ENCODE measurements at regions not wholly inside any gene's neighbourhood (a gene's known extent, or its start where the extent isn't known, plus 50 kb on each side); places are given as distances from the start of the nearest gene placed in this dataset.

- Mint-ChIP-seq H3K4me1 (peaks cover 55% of the 10 kb centered on the region), H3K27me3 (ENCODE audit: low read depth) (no peaks in the 10 kb centered on the region), H3K4me3 (no peak overlapping the region), H3K27ac (no peak overlapping the region), H3K36me3 (ENCODE audit: low read depth) (no peaks in the 10 kb centered on the region), H3K9me3 (no peaks in the 10 kb centered on the region)
- TF ChIP-seq, protein P1, sequence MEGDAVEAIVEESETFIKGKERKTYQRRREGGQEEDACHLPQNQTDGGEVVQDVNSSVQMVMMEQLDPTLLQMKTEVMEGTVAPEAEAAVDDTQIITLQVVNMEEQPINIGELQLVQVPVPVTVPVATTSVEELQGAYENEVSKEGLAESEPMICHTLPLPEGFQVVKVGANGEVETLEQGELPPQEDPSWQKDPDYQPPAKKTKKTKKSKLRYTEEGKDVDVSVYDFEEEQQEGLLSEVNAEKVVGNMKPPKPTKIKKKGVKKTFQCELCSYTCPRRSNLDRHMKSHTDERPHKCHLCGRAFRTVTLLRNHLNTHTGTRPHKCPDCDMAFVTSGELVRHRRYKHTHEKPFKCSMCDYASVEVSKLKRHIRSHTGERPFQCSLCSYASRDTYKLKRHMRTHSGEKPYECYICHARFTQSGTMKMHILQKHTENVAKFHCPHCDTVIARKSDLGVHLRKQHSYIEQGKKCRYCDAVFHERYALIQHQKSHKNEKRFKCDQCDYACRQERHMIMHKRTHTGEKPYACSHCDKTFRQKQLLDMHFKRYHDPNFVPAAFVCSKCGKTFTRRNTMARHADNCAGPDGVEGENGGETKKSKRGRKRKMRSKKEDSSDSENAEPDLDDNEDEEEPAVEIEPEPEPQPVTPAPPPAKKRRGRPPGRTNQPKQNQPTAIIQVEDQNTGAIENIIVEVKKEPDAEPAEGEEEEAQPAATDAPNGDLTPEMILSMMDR (IDR thresholded peaks at IDR 0.05; ENCODE audit: unreplicated experiment in 3 of 3): no peak
Observed at GRCh38 chr15:39177561-39177960, 403.3 kb upstream of the THBS1 start.

DNA sequence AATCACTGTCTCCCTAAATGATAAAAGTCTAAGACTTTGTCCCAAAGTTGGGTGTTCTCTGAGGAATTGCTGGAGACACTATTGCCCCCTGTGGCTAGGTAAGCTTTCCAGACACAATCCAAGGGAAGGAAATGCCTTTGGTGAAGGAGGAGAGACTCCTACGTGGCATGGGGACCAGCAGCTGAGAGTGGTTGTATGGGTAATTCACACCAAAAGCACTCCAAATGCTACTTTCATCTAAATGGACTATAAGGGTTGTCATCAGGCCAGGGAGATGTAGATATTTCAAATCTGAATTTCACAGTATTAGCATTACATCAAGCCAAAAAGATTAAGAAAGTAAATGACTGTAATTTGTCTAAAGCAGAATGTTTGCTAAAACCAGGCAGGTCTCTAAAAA is 400.8 kb upstream of the THBS1 start:
- H3K27ac Mint-ChIP-seq: peak overlapping the region; percentile 30 to 95 (median 92)

DNA sequence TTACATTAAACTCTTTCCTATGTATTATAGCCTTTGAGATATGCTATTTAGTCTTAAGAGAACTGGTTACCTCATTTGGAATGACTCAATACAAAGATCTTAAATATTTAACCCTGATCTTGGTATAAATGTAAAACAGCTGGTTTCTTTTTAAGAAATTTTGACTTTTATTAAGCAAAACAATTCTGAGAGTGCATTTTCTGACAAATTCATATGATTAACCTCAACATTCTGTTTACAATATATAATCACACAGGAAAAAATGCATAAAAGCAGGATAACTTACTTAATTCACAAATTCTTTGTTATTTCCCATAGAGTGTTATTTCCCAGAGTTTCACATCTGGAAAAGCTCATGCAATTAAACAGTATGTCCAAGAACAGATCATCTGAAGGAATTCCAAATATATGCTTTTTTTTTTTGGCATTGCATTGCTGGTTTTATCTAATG is 400.4 kb upstream of the THBS1 start:
- Mint-ChIP-seq H3K27ac (peak overlapping the region; percentile 89 to 95 (median 92)), H3K27me3 (ENCODE audit: low read depth) (no peaks in the 10 kb centered on the region), H3K9me3 (no peaks in the 10 kb centered on the region), H3K4me3 (no peak overlapping the region), H3K36me3 (ENCODE audit: low read depth) (no peaks in the 10 kb centered on the region), H3K4me1 (peaks cover 34% of the 10 kb centered on the region)
- TF ChIP-seq, protein P1 (IDR thresholded peaks at IDR 0.05; ENCODE audit: unreplicated experiment in 3 of 3): no peak

More for the DNA sequence above, 400.8 kb upstream of the THBS1 start:
- TF ChIP-seq, protein P1 (IDR thresholded peaks at IDR 0.05; ENCODE audit: unreplicated experiment in 3 of 3): no peak
- no peaks in the 10 kb centered on the region for H3K27me3 Mint-ChIP-seq (ENCODE audit: low read depth)
- no peaks in the 10 kb centered on the region for H3K9me3 Mint-ChIP-seq
- H3K36me3 Mint-ChIP-seq (ENCODE audit: low read depth): no peaks in the 10 kb centered on the region
- H3K4me1 Mint-ChIP-seq: peaks cover 35% of the 10 kb centered on the region
- no peak overlapping the region for H3K4me3 Mint-ChIP-seq

- H3K27me3 Mint-ChIP-seq (ENCODE audit: low read depth): no peaks in the 10 kb centered on the region
- TF ChIP-seq, protein P1 (IDR thresholded peaks at IDR 0.05; ENCODE audit: unreplicated experiment in 3 of 3): no peak
- H3K27ac Mint-ChIP-seq: peak overlapping the region; percentile 89 to 95 (median 92)
- no peak overlapping the region for H3K4me3 Mint-ChIP-seq
- no peaks in the 10 kb centered on the region for H3K9me3 Mint-ChIP-seq
- no peaks in the 10 kb centered on the region for H3K36me3 Mint-ChIP-seq (ENCODE audit: low read depth)
- peaks cover 34% of the 10 kb centered on the region for H3K4me1 Mint-ChIP-seq
Observed at GRCh38 chr15:39181056-39181747, 399.7 kb upstream of the THBS1 start.

DNA sequence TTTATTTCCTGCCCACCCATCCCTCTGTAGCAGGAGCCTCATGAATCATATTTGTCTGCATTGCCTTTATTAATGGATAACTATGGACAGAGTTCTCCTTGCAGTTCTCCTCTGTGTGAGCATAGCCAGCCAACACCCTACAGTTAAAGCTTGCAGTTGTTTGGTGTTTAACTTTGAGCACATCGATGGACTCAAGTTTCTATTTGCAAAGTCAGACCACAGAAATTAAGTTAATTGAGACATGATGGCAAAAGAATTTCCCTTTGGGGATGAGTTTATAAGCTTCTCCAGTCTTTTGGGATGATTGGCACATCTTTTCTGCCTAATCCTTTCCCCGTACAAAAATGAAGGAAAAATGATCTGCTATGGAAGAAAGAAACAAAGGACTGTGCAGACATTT is 398.9 kb upstream of the THBS1 start:
- peaks cover 34% of the 10 kb centered on the region for H3K4me1 Mint-ChIP-seq
- no peaks in the 10 kb centered on the region for H3K9me3 Mint-ChIP-seq
- peak overlapping the region; percentile 89 to 95 (median 92) for H3K27ac Mint-ChIP-seq
- H3K36me3 Mint-ChIP-seq (ENCODE audit: low read depth): no peaks in the 10 kb centered on the region
- TF ChIP-seq, protein P1 (IDR thresholded peaks at IDR 0.05; ENCODE audit: unreplicated experiment in 3 of 3): no peak
- H3K4me3 Mint-ChIP-seq: no peak overlapping the region
- H3K27me3 Mint-ChIP-seq (ENCODE audit: low read depth): no peaks in the 10 kb centered on the region
